ENCODE measurements at regions not wholly inside any gene's neighbourhood (a gene's known extent, or its start where the extent isn't known, plus 50 kb on each side); places are given as distances from the start of the nearest gene placed in this dataset.

- TF ChIP-seq CTCF (IDR thresholded peaks at IDR 0.05; ENCODE audit: low read depth, low read length) = no peak
- TF ChIP-seq POLR2A (IDR thresholded peaks at IDR 0.05; ENCODE audit: extremely low read depth, insufficient read length) = no peak
These were observed 655.4 kb upstream of the PTCHD4 start for GRCh38 chr6:48766349-48766748.

Measured in NB4 (cell line).